GM21576 (cell line): ENCODE measurements at regions not wholly inside any gene's neighbourhood (a gene's known extent, or its start where the extent isn't known, plus 50 kb on each side); places are given as distances from the start of the nearest gene placed in this dataset.

Experiments used
- ATAC-seq: cut with Tn5 transposase; IDR thresholded peaks from one replicate; pipeline ENCODE4 v1.9.1; 2021; ENCODE audit warnings: mild to moderate bottlenecking, moderate library complexity; ENCODE audit not compliant: unreplicated experiment

- no peak for ATAC-seq
Measured at GRCh38 chr17:65477600-65477999, 83.8 kb downstream of the AXIN2 start.

- ATAC-seq: no peak
Measured at GRCh38 chr17:65474660-65475059, 86.8 kb downstream of the AXIN2 start.

GRCh38 chr17:65473985-65474384 lies 87.5 kb downstream of the AXIN2 start:
- no peak for ATAC-seq

- no peak for ATAC-seq
Measured at GRCh38 chr17:65473363-65473762, 88.1 kb downstream of the AXIN2 start.

GRCh38 chr17:65472666-65473309 lies 88.7 kb downstream of the AXIN2 start:
- ATAC-seq: no peak

- no peak for ATAC-seq
Measured at GRCh38 chr17:65470783-65471182, 90.7 kb downstream of the AXIN2 start.

- ATAC-seq: no peak
Measured at GRCh38 chr17:65468321-65468720, 93.1 kb downstream of the AXIN2 start.

- no peak for ATAC-seq
Measured at GRCh38 chr17:65467156-65467555, 94.3 kb downstream of the AXIN2 start.

GRCh38 chr17:65466547-65466946 lies 94.9 kb downstream of the AXIN2 start:
- ATAC-seq: no peak

- no peak for ATAC-seq
Measured at GRCh38 chr17:65463242-65463641, 98.2 kb downstream of the AXIN2 start.

GRCh38 chr17:65459677-65460347 lies 101.6 kb downstream of the AXIN2 start:
- ATAC-seq: no peak

- no peak for ATAC-seq
Measured at GRCh38 chr17:65457635-65458257, 103.7 kb downstream of the AXIN2 start.

GRCh38 chr17:65457183-65457582 lies 104.3 kb downstream of the AXIN2 start:
- no peak for ATAC-seq

GRCh38 chr17:65456368-65457151 lies 104.9 kb downstream of the AXIN2 start:
- no peak for ATAC-seq

GRCh38 chr17:65455972-65456343 lies 105.5 kb downstream of the AXIN2 start:
- ATAC-seq: no peak

GRCh38 chr17:65455154-65455971 lies 106.1 kb downstream of the AXIN2 start:
- ATAC-seq: no peak

- ATAC-seq: no peak
Measured at GRCh38 chr17:65453204-65453931, 108.1 kb downstream of the AXIN2 start.

GRCh38 chr17:65449495-65449894 lies 112.0 kb downstream of the AXIN2 start:
- ATAC-seq: no peak

GRCh38 chr17:65447823-65448222 lies 113.6 kb downstream of the AXIN2 start:
- ATAC-seq: no peak
